ENCODE measurements at regions not wholly inside any gene's neighbourhood (a gene's known extent, or its start where the extent isn't known, plus 50 kb on each side); places are given as distances from the start of the nearest gene placed in this dataset.

DNA sequence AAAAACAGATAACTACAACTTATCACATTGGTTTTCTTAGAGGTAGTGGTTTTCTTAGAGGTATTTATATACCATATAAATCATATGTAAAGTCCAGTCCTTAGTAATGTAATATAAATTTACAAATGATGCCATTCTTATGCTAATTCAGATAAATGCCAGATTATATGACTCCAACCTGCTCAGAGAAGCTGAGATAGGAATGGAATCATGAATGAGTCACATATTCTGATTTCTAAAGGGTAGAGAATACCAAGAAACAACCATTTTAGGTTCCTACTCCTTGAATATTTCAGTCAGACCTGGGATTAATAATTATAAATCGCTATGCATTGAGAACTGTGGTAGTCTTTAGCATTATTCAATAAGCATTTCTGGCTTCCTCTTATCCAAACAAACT is 760.1 kb upstream of the NEGR1 start:
- no peaks in the 10 kb centered on the region for H3K9me1 ChIP-seq (replicated peaks; ENCODE audit: control insufficient read depth, extremely low read depth, insufficient read depth, low read length)
- H3K9ac ChIP-seq (replicated peaks; ENCODE audit: extremely low read depth, insufficient read depth, low read length), result no peak overlapping the region
- ChIA-PET POLR2A (no interaction called here), CTCF (no interaction called here)
- DNase-seq (ENCODE audit: low read depth, low spot score), result no peak
- TF ChIP-seq JUN (IDR thresholded peaks at IDR 0.05; ENCODE audit: borderline replicate concordance, insufficient read depth, insufficient read length, low read depth) (no peak), EZH2 (IDR thresholded peaks at IDR 0.05; ENCODE audit: borderline replicate concordance, low read depth, low read length, severe bottlenecking) (no peak), FOS (IDR thresholded peaks at IDR 0.05; ENCODE audit: borderline replicate concordance, insufficient read depth, low read length) (no peak), POLR2A (IDR thresholded peaks at IDR 0.05; ENCODE audit: low read depth, low read length) (no peak), POLR2AphosphoS5 (IDR thresholded peaks at IDR 0.05; ENCODE audit: insufficient read depth, low read depth, low read length) (no peak), GATA2 (IDR thresholded peaks at IDR 0.05; ENCODE audit: insufficient read depth, insufficient read length, low read depth, low read length) (no peak), MYC (IDR thresholded peaks at IDR 0.05; ENCODE audit: low read depth, low read length) (no peak)
- TF ChIP-seq, protein P1, sequence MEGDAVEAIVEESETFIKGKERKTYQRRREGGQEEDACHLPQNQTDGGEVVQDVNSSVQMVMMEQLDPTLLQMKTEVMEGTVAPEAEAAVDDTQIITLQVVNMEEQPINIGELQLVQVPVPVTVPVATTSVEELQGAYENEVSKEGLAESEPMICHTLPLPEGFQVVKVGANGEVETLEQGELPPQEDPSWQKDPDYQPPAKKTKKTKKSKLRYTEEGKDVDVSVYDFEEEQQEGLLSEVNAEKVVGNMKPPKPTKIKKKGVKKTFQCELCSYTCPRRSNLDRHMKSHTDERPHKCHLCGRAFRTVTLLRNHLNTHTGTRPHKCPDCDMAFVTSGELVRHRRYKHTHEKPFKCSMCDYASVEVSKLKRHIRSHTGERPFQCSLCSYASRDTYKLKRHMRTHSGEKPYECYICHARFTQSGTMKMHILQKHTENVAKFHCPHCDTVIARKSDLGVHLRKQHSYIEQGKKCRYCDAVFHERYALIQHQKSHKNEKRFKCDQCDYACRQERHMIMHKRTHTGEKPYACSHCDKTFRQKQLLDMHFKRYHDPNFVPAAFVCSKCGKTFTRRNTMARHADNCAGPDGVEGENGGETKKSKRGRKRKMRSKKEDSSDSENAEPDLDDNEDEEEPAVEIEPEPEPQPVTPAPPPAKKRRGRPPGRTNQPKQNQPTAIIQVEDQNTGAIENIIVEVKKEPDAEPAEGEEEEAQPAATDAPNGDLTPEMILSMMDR (IDR thresholded peaks at IDR 0.05; ENCODE audit: extremely low read depth in 1 of 2, insufficient read depth in 1 of 2, low read depth in 1 of 2, low read length in 2 of 2), result no peak
- TF ChIP-seq, protein P2, sequence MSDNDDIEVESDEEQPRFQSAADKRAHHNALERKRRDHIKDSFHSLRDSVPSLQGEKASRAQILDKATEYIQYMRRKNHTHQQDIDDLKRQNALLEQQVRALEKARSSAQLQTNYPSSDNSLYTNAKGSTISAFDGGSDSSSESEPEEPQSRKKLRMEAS (IDR thresholded peaks at IDR 0.05; ENCODE audit: insufficient read depth, insufficient read length), result no peak
- FAIRE-seq, result no peak
- H3K4me2 ChIP-seq (ENCODE audit: insufficient read depth, low read length), result no peak overlapping the region
- no peaks in the 10 kb centered on the region for H3K4me1 ChIP-seq (ENCODE audit: control insufficient read depth, extremely low read depth, insufficient read depth, low read length)
- no peak overlapping the region for H3K27ac ChIP-seq (ENCODE audit: insufficient read depth, low read depth, low read length)
- no peaks in the 10 kb centered on the region for H3K79me2 ChIP-seq (ENCODE audit: control insufficient read depth, insufficient read depth, low read length)
- intact Hi-C loops (cut with micrococcal nuclease), result no loop called here
- no peak overlapping the region for H3K4me3 ChIP-seq (replicated peaks in 1 of 3; ENCODE audit: insufficient read depth in 1 of 3, low read depth in 1 of 3, low read length in 3 of 3)
- dilution Hi-C loops (cut with MboI; ENCODE audit: extremely low pct_ligation_motif_present, low sequenced_read_pairs), result no loop called here
- H3K27me3 ChIP-seq (ENCODE audit: control insufficient read depth in 2 of 2, insufficient read depth in 2 of 2, low read length in 2 of 2), result no peaks in the 10 kb centered on the region
- H3K36me3 ChIP-seq (ENCODE audit: control insufficient read depth in 2 of 2, extremely low read depth in 1 of 2, insufficient read depth in 2 of 2, low read length in 2 of 2), result no peaks in the 10 kb centered on the region
- H2AFZ ChIP-seq (ENCODE audit: low read depth, low read length), result no peak overlapping the region
- BruUV-seq (replicated peaks), result no TSS peak
- H4K20me1 ChIP-seq (replicated peaks; ENCODE audit: control insufficient read depth, extremely low read depth, insufficient read depth, low read length), result no peaks in the 10 kb centered on the region
- no peaks in the 10 kb centered on the region for H3K9me3 ChIP-seq (replicated peaks; ENCODE audit: control insufficient read depth, insufficient read depth, low read length)

All from endothelial cell of umbilical vein (primary cell).